Activated CD8-positive, alpha-beta T cell treated with anti-CD3 and anti-CD28 coated beads for 36 hours (primary cell): ENCODE measurements at regions not wholly inside any gene's neighbourhood (a gene's known extent, or its start where the extent isn't known, plus 50 kb on each side); places are given as distances from the start of the nearest gene placed in this dataset.

ENCODE experiments used
- ATAC-seq: fragments of 200-7000 bp; cut with Tn5 transposase; one replicate; pipeline ENCODE4 v1.10.0; 2021; ENCODE audit warnings: mild to moderate bottlenecking, moderate library complexity
- CTCF ChIA-PET: fragments of 350-600 bp; sonication (Branson Sonifier 250); formaldehyde crosslinking; loops from one replicate; lab custom pipeline; 2021; ENCODE audit warnings: antibody characterized with exemption; lab: Charles Lee
- POLR2A ChIA-PET: fragments of 350-600 bp; sonication (Branson Sonifier 250); formaldehyde crosslinking; loops from one replicate; lab custom pipeline; 2021; ENCODE audit warnings: antibody characterized with exemption; lab: Charles Lee
- DNase-seq: peaks from one replicate; pipeline ENCODE4 v3.0.0-alpha.2; 2020
- H3K27ac Mint-ChIP-seq: one replicate; pipeline ENCODE4 v1.8.0; 2021; ENCODE audit warnings: mild to moderate bottlenecking, mixed read lengths
- H3K27me3 Mint-ChIP-seq: one replicate; pipeline ENCODE4 v1.8.0; 2021; ENCODE audit warnings: mixed read lengths
- H3K36me3 Mint-ChIP-seq: one replicate; pipeline ENCODE4 v1.8.0; 2021; ENCODE audit warnings: low read depth, mixed read lengths
- H3K4me1 Mint-ChIP-seq: one replicate; pipeline ENCODE4 v1.8.0; 2021; ENCODE audit warnings: low read depth, mixed read lengths
- H3K4me3 Mint-ChIP-seq: one replicate; pipeline ENCODE4 v1.8.0; 2021; ENCODE audit warnings: mild to moderate bottlenecking, moderate library complexity, mixed read lengths
- H3K9me3 Mint-ChIP-seq: one replicate; pipeline ENCODE4 v1.8.0; 2021; ENCODE audit warnings: mixed read lengths
- intact Hi-C: fragments of 100-400 bp; cut with micrococcal nuclease; formaldehyde crosslinking; loops from one replicate; pipeline ENCODE4 v1.10.0; 2022
- TF ChIP-seq, protein P1 (sequence below): fragments of 200-600 bp; IDR thresholded peaks from one replicate; pipeline ENCODE4 v1.8.0; 2022; ENCODE audit warnings: antibody characterized with exemption, mild to moderate bottlenecking

GRCh38 chr1:237975376-237975775 lies 84.7 kb upstream of the ZP4 start:
- Mint-ChIP-seq H3K27ac (no peak overlapping the region), H3K4me3 (no peak overlapping the region), H3K36me3 (no peaks in the 10 kb centered on the region), H3K4me1 (no peaks in the 10 kb centered on the region), H3K27me3 (no peaks in the 10 kb centered on the region), H3K9me3 (peaks cover 4% of the 10 kb centered on the region)
- ChIA-PET POLR2A (no interaction called here), CTCF (no interaction called here)
- ATAC-seq: no peak
- no peak for DNase-seq
- TF ChIP-seq, protein P1, sequence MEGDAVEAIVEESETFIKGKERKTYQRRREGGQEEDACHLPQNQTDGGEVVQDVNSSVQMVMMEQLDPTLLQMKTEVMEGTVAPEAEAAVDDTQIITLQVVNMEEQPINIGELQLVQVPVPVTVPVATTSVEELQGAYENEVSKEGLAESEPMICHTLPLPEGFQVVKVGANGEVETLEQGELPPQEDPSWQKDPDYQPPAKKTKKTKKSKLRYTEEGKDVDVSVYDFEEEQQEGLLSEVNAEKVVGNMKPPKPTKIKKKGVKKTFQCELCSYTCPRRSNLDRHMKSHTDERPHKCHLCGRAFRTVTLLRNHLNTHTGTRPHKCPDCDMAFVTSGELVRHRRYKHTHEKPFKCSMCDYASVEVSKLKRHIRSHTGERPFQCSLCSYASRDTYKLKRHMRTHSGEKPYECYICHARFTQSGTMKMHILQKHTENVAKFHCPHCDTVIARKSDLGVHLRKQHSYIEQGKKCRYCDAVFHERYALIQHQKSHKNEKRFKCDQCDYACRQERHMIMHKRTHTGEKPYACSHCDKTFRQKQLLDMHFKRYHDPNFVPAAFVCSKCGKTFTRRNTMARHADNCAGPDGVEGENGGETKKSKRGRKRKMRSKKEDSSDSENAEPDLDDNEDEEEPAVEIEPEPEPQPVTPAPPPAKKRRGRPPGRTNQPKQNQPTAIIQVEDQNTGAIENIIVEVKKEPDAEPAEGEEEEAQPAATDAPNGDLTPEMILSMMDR: no peak
- intact Hi-C loops: no loop called here

GRCh38 chr1:237972186-237972585 lies 81.5 kb upstream of the ZP4 start:
- H3K4me3 Mint-ChIP-seq: no peak overlapping the region
- H3K27ac Mint-ChIP-seq: no peak overlapping the region
- TF ChIP-seq, protein P1: no peak
- no peaks in the 10 kb centered on the region for H3K27me3 Mint-ChIP-seq
- ATAC-seq: no peak
- H3K9me3 Mint-ChIP-seq: no peaks in the 10 kb centered on the region
- ChIA-PET POLR2A (no interaction called here), CTCF (no interaction called here)
- H3K36me3 Mint-ChIP-seq: no peaks in the 10 kb centered on the region
- intact Hi-C loops: no loop called here
- H3K4me1 Mint-ChIP-seq: no peaks in the 10 kb centered on the region
- DNase-seq: no peak

DNA sequence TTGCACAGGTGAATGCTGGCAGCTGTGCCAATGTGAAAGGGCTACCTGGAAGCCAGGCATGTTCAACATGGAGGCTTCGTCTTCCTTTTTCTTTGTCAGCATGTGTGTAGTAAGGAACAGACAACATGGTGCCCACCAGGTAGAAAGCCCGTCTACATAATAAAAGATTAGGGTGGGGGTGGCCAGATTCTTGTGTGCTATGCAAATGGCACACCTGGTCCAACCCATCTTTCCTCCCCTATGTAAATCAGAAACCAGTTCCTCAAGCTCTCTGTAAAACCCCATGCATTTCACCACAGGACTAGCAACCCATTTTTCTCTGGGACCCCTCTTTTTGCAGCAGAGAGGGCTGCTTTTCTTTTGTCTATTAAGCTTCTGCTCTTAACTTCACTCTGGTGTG lies 72.3 kb upstream of the ZP4 start:
- DNase-seq (no peak), ATAC-seq (no peak)
- ChIA-PET POLR2A (no interaction called here), CTCF (interaction anchor here (1.6 kb wide), 1 partner anchor 112 kb away, joined by 3 read pairs; no protein-coding TSS in a partner anchor)
- H3K4me3 Mint-ChIP-seq: no peak overlapping the region
- no peaks in the 10 kb centered on the region for H3K4me1 Mint-ChIP-seq
- TF ChIP-seq, protein P1: no peak
- H3K9me3 Mint-ChIP-seq: no peaks in the 10 kb centered on the region
- H3K27me3 Mint-ChIP-seq: no peaks in the 10 kb centered on the region
- no peak overlapping the region for H3K27ac Mint-ChIP-seq
- intact Hi-C loops: no loop called here
- no peaks in the 10 kb centered on the region for H3K36me3 Mint-ChIP-seq

DNA sequence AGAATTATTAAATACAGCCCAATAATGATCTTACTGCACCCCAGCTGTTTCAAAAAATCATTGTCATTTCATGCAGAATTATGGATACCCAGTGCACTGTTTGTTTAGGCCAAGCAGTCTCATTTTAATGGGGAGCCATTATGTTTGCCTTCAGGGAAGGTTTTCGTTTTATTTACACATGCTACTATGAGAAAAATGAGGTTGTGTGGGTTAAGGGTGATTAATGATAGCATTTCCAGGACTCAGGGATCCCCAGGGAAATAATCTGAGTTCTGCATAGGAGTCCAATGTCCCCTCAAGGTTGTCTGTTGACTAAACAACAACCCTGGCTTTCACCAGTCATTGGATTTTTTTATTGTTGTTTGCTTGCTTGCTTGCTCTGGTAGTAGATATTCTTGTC lies 71.0 kb upstream of the ZP4 start:
- no peaks in the 10 kb centered on the region for H3K4me1 Mint-ChIP-seq
- TF ChIP-seq, protein P1: no peak
- H3K9me3 Mint-ChIP-seq: no peaks in the 10 kb centered on the region
- intact Hi-C loops: no loop called here
- DNase-seq (no peak), ATAC-seq (no peak)
- ChIA-PET CTCF (interaction anchor here (1.6 kb wide), 1 partner anchor 111 kb away, joined by 3 read pairs; no protein-coding TSS in a partner anchor), POLR2A (no interaction called here)
- H3K27ac Mint-ChIP-seq: no peak overlapping the region
- H3K27me3 Mint-ChIP-seq: no peaks in the 10 kb centered on the region
- H3K36me3 Mint-ChIP-seq: no peaks in the 10 kb centered on the region
- no peak overlapping the region for H3K4me3 Mint-ChIP-seq

GRCh38 chr1:237959838-237960237 lies 69.1 kb upstream of the ZP4 start:
- H3K4me1 Mint-ChIP-seq: no peaks in the 10 kb centered on the region
- POLR2A ChIA-PET: no interaction called here
- ATAC-seq: no peak

More at GRCh38 chr1:237959838-237960237, 69.1 kb upstream of the ZP4 start:
- Mint-ChIP-seq H3K9me3 (no peaks in the 10 kb centered on the region), H3K4me3 (no peak overlapping the region), H3K27ac (no peak overlapping the region), H3K36me3 (no peaks in the 10 kb centered on the region), H3K27me3 (no peaks in the 10 kb centered on the region)
- TF ChIP-seq, protein P1: no peak
- CTCF ChIA-PET: no interaction called here
- intact Hi-C loops: no loop called here
- no peak for DNase-seq
